Prostate gland (tissue), 2 donors: ENCODE measurements at regions not wholly inside any gene's neighbourhood (a gene's known extent, or its start where the extent isn't known, plus 50 kb on each side); places are given as distances from the start of the nearest gene placed in this dataset.

Experiments
- POLR2A ChIP-seq: fragments of 450-650 bp; IDR thresholded peaks from one replicate; pipeline ENCODE4 v1.6.1; 2016; ENCODE audit warnings: antibody characterized with exemption, mild to moderate bottlenecking
- POLR2AphosphoS5 ChIP-seq: sonication (generic); formaldehyde crosslinking; IDR thresholded peaks from one replicate; pipeline ENCODE4 v1.6.1; 2017; ENCODE audit warnings: antibody characterized with exemption
- TF ChIP-seq, protein P1 (sequence below), 4 experiments: fragments of 200-600 bp in 2 of 4; fragments of 450-650 bp in 2 of 4; sonication (generic) in 2 of 4; IDR thresholded peaks; 1 replicate in 3 of 4; 2 replicates in 1 of 4; pipeline ENCODE4 v1.5.1; 2016 to 2019; ENCODE audit warnings: antibody characterized with exemption in 4 of 4, mild to moderate bottlenecking in 2 of 4, moderate library complexity in 2 of 4

DNA sequence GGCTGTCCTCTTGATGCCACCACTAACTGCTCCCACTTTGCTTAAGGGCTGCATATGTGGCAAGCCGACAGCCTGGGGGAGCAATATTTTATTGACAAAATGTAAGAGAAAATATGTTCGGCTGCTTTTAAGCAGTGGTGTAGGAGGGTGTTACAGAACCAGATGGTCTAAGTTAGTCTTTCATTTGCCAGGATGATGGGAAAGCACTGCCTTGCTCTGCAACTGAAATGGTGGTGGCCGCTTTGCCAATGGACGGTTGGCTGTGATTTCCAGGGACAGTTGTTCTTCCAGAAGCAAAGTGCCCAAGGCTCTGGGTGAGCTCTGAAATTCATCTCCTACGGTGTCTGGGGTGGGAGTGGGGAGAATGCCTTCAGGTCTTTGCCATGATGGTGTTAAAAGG lies 469.3 kb downstream of the TOX3 start:
- TF ChIP-seq, protein P1, sequence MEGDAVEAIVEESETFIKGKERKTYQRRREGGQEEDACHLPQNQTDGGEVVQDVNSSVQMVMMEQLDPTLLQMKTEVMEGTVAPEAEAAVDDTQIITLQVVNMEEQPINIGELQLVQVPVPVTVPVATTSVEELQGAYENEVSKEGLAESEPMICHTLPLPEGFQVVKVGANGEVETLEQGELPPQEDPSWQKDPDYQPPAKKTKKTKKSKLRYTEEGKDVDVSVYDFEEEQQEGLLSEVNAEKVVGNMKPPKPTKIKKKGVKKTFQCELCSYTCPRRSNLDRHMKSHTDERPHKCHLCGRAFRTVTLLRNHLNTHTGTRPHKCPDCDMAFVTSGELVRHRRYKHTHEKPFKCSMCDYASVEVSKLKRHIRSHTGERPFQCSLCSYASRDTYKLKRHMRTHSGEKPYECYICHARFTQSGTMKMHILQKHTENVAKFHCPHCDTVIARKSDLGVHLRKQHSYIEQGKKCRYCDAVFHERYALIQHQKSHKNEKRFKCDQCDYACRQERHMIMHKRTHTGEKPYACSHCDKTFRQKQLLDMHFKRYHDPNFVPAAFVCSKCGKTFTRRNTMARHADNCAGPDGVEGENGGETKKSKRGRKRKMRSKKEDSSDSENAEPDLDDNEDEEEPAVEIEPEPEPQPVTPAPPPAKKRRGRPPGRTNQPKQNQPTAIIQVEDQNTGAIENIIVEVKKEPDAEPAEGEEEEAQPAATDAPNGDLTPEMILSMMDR (IDR thresholded peaks at IDR 0.05) = no peak
- TF ChIP-seq POLR2A = no peak
- no peak for TF ChIP-seq POLR2AphosphoS5
